CD4-positive, alpha-beta T cell (primary cell): ENCODE measurements at regions not wholly inside any gene's neighbourhood (a gene's known extent, or its start where the extent isn't known, plus 50 kb on each side); places are given as distances from the start of the nearest gene placed in this dataset.

Source experiments
- ATAC-seq: fragments of 200-7000 bp; cut with Tn5 transposase; one replicate; pipeline ENCODE4 v1.10.0; 2022; ENCODE audit warnings: mild to moderate bottlenecking; ENCODE audit not compliant: poor library complexity
- CTCF ChIA-PET: fragments of 350-600 bp; sonication (Branson Sonifier 250); formaldehyde crosslinking; loops from one replicate; lab custom pipeline; 2021; ENCODE audit warnings: antibody characterized with exemption, inconsistent platforms; lab: Charles Lee
- POLR2A ChIA-PET: fragments of 350-600 bp; sonication (Branson Sonifier 250); formaldehyde crosslinking; loops from one replicate; lab custom pipeline; 2021; ENCODE audit warnings: antibody characterized with exemption, inconsistent platforms; lab: Charles Lee
- DNase-seq, 14 experiments: peaks; one replicate each; pipeline ENCODE4 v3.0.0-alpha.2; 2013 to 2020; ENCODE audit warnings: mixed read lengths in 2 of 14
- H3K27ac ChIP-seq, 2 donors: one replicate each; pipeline versions ENCODE4 v1.5.1 to v1.7.0; 2013; ENCODE audit warnings: low read length in 2 of 2, low read depth in 1 of 2, mild to moderate bottlenecking in 1 of 2
- H3K27me3 ChIP-seq, 2 experiments: 1 replicate in 1 of 2; 2 replicates in 1 of 2; pipeline versions ENCODE4 v1.6.1 to v1.7.0; 2013; ENCODE audit warnings: low read length in 2 of 2, control low read depth in 1 of 2, mild to moderate bottlenecking in 1 of 2, moderate library complexity in 1 of 2; ENCODE audit not compliant: insufficient read depth in 2 of 2, control insufficient read depth in 1 of 2
- H3K36me3 ChIP-seq: one replicate; pipeline ENCODE4 v1.6.1; 2013; ENCODE audit warnings: low read length, control low read depth; ENCODE audit not compliant: insufficient read depth
- H3K4me1 ChIP-seq: one replicate; pipeline ENCODE4 v1.6.1; 2013; ENCODE audit warnings: low read length, control low read depth; ENCODE audit not compliant: insufficient read depth
- H3K4me3 ChIP-seq: one replicate; pipeline ENCODE4 v1.5.1; 2013; ENCODE audit warnings: mild to moderate bottlenecking, low read length, moderate library complexity
- H3K9me3 ChIP-seq, 2 experiments: 1 replicate in 1 of 2; 2 replicates in 1 of 2; pipeline versions ENCODE4 v1.6.1 to v1.7.0; 2013; ENCODE audit warnings: low read length in 2 of 2, mild to moderate bottlenecking in 2 of 2, control low read depth in 1 of 2, moderate library complexity in 1 of 2; ENCODE audit not compliant: control insufficient read depth in 1 of 2, insufficient read depth in 1 of 2
- H3K27ac Mint-ChIP-seq: one replicate; pipeline ENCODE4 v1.8.0; 2020; ENCODE audit warnings: mixed read lengths
- H3K27me3 Mint-ChIP-seq: one replicate; pipeline ENCODE4 v1.8.0; 2021; ENCODE audit warnings: mixed read lengths
- H3K36me3 Mint-ChIP-seq: one replicate; pipeline ENCODE4 v1.8.0; 2021; ENCODE audit warnings: low read depth, mixed read lengths
- H3K4me1 Mint-ChIP-seq: one replicate; pipeline ENCODE4 v1.8.0; 2021; ENCODE audit warnings: low read depth, mixed read lengths
- H3K4me3 Mint-ChIP-seq: one replicate; pipeline ENCODE4 v1.8.0; 2020; ENCODE audit warnings: mild to moderate bottlenecking, mixed read lengths
- H3K9me3 Mint-ChIP-seq: one replicate; pipeline ENCODE4 v1.8.0; 2020; ENCODE audit warnings: mixed read lengths
- intact Hi-C, 2 experiments: fragments of 100-400 bp; cut with DNase I in 1 of 2; cut with micrococcal nuclease in 1 of 2; formaldehyde crosslinking; loops; one replicate each; pipeline versions ENCODE4 v1.15.1 to v1.9.0; 2023 to 2025; cut with DNase I, micrococcal nuclease
- TF ChIP-seq, protein P1 (sequence below): fragments of 200-600 bp; IDR thresholded peaks from one replicate; pipeline ENCODE4 v1.8.0; 2022; ENCODE audit warnings: antibody characterized with exemption, mild to moderate bottlenecking

DNA sequence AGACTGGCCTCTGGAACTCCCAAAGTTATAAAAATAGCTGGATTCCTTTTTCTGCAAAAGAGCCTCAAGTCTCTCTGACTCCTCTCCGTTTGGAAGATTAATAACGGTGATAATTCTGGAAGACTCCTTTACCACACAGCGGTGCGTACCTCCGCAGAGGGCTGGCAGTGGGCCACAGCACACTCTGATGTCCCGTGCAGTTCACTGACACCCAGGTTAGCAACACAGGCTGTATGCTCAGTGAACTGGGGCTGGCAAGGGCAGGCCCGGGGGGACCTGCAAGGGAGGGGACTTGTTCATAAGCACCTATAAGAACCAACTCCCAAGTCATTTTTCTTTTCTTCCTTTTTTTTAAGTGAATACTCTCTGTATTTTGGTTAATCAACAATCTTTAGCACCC, 120.3 kb upstream of the TJP1 start:
- POLR2A ChIA-PET: no interaction called here

DNA sequence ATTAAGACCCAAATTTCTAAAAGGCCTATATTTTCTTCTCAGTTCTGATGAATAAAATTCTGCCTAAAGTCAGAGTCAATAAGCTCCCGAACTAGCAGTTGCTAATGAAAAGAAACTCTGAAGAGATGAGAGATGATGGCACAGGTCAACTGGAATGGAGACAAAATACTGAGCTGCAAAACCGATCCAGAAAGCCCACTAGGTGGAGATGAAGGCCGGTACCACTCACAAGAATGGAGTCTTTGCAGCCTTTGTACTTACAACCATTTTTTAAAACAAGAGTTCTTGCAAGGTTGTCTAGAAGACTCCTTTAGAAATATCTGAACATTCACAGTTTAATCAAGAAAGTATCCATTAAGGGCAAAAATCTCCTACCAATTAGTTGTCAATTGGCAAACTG, 119.9 kb upstream of the TJP1 start:
- DNase-seq: no peak
- intact Hi-C loops: no loop called here
- CTCF ChIA-PET: interaction anchor here (1.1 kb wide), 1 partner anchor 9 kb away, joined by 4 read pairs; no protein-coding TSS in a partner anchor
- Mint-ChIP-seq H3K27me3 (peaks cover 14% of the 10 kb centered on the region), H3K9me3 (no peaks in the 10 kb centered on the region), H3K27ac (no peak overlapping the region), H3K36me3 (no peaks in the 10 kb centered on the region), H3K4me3 (no peak overlapping the region), H3K4me1 (no peaks in the 10 kb centered on the region)
- H3K27me3 ChIP-seq: no peaks in the 10 kb centered on the region
- H3K36me3 ChIP-seq: no peaks in the 10 kb centered on the region
- ATAC-seq: no peak
- POLR2A ChIA-PET: no interaction called here
- no peak overlapping the region for H3K4me3 ChIP-seq
- H3K27ac ChIP-seq: no peak overlapping the region
- no peaks in the 10 kb centered on the region for H3K4me1 ChIP-seq
- no peaks in the 10 kb centered on the region for H3K9me3 ChIP-seq
- TF ChIP-seq, protein P1, sequence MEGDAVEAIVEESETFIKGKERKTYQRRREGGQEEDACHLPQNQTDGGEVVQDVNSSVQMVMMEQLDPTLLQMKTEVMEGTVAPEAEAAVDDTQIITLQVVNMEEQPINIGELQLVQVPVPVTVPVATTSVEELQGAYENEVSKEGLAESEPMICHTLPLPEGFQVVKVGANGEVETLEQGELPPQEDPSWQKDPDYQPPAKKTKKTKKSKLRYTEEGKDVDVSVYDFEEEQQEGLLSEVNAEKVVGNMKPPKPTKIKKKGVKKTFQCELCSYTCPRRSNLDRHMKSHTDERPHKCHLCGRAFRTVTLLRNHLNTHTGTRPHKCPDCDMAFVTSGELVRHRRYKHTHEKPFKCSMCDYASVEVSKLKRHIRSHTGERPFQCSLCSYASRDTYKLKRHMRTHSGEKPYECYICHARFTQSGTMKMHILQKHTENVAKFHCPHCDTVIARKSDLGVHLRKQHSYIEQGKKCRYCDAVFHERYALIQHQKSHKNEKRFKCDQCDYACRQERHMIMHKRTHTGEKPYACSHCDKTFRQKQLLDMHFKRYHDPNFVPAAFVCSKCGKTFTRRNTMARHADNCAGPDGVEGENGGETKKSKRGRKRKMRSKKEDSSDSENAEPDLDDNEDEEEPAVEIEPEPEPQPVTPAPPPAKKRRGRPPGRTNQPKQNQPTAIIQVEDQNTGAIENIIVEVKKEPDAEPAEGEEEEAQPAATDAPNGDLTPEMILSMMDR: no peak

More for the DNA sequence above, 120.3 kb upstream of the TJP1 start:
- no peak overlapping the region for H3K4me3 ChIP-seq
- H3K27me3 Mint-ChIP-seq: peaks cover 14% of the 10 kb centered on the region
- H3K9me3 ChIP-seq: no peaks in the 10 kb centered on the region
- no peak overlapping the region for H3K4me3 Mint-ChIP-seq
- H3K36me3 Mint-ChIP-seq: no peaks in the 10 kb centered on the region
- no peak overlapping the region for H3K27ac Mint-ChIP-seq
- ATAC-seq (no peak), DNase-seq (no peak)
- H3K27ac ChIP-seq: no peak overlapping the region
- H3K27me3 ChIP-seq: peaks cover 0 to 1% of the 10 kb centered on the region in 2 experiments
- TF ChIP-seq, protein P1: no peak
- intact Hi-C loops: no loop called here
- CTCF ChIA-PET: interaction anchor here (1.1 kb wide), 1 partner anchor 9 kb away, joined by 4 read pairs; no protein-coding TSS in a partner anchor
- no peaks in the 10 kb centered on the region for H3K36me3 ChIP-seq
- H3K4me1 ChIP-seq: no peaks in the 10 kb centered on the region
- H3K4me1 Mint-ChIP-seq: no peaks in the 10 kb centered on the region
- no peaks in the 10 kb centered on the region for H3K9me3 Mint-ChIP-seq

DNA sequence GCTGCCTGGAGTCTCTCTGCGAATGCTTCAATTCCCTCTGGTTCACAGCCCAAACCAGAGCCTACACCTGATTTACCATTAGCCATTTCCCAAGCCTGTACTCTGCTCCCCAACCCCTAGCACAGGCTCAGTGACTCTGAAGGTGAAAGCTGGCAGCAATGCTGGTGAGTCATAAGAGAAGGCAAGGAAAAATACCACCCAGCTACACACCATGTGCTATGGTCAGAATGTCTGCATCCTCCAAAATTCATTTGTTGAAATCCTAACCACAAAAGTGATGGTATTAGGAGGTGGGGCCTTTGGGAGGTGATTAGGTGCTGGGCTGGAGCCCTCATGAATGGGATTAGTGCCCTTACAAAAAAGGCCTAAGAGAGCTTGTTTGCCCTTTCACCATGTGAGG, 117.1 kb upstream of the TJP1 start:
- H3K27ac Mint-ChIP-seq: no peak overlapping the region
- ChIA-PET POLR2A (no interaction called here), CTCF (no interaction called here)
- TF ChIP-seq, protein P1: no peak
- no peaks in the 10 kb centered on the region for H3K36me3 Mint-ChIP-seq
- no peak overlapping the region for H3K4me3 ChIP-seq
- no peaks in the 10 kb centered on the region for H3K36me3 ChIP-seq
- H3K4me3 Mint-ChIP-seq: no peak overlapping the region
- peaks cover 39% of the 10 kb centered on the region for H3K27me3 Mint-ChIP-seq
- DNase-seq: no peak
- no peaks in the 10 kb centered on the region for H3K4me1 ChIP-seq
- H3K27ac ChIP-seq: no peak overlapping the region
- H3K27me3 ChIP-seq: peaks cover 0 to 3% of the 10 kb centered on the region in 2 experiments
- ATAC-seq: no peak
- no peaks in the 10 kb centered on the region for H3K4me1 Mint-ChIP-seq
- no peaks in the 10 kb centered on the region for H3K9me3 Mint-ChIP-seq
- intact Hi-C loops: no loop called here
- no peaks in the 10 kb centered on the region for H3K9me3 ChIP-seq
